ENCODE measurements at regions not wholly inside any gene's neighbourhood (a gene's known extent, or its start where the extent isn't known, plus 50 kb on each side); places are given as distances from the start of the nearest gene placed in this dataset.

GRCh38 chr5:176162888-176163287, 75.3 kb upstream of the SIMC1 start:
- TF ChIP-seq CTCF (CRISPR knock-in tag; IDR thresholded peaks at IDR 0.05) (no peak), NFIC (IDR thresholded peaks at IDR 0.05; ENCODE audit: low read length) (no peak), ZNF17 (CRISPR knock-in tag; IDR thresholded peaks at IDR 0.05) (no peak), CHD2 (IDR thresholded peaks at IDR 0.05; ENCODE audit: low read depth, low read length) (no peak), ZNF263 (CRISPR knock-in tag; IDR thresholded peaks at IDR 0.05) (no peak), ZBTB7A (CRISPR knock-in tag; IDR thresholded peaks at IDR 0.05) (no peak), TAF1 (CRISPR knock-in tag; IDR thresholded peaks at IDR 0.05) (no peak), ARNTL (CRISPR knock-in tag; IDR thresholded peaks at IDR 0.05) (no peak), SKIL (CRISPR knock-in tag; IDR thresholded peaks at IDR 0.05; ENCODE audit: borderline replicate concordance) (no peak), ETV6 (CRISPR knock-in tag; conservative IDR thresholded peaks at IDR 0.05) (no peak), ZBTB33 (CRISPR knock-in tag; IDR thresholded peaks at IDR 0.05) (no peak), EP300 (IDR thresholded peaks at IDR 0.05; ENCODE audit: low read depth in 2 of 2, low read length in 2 of 2) (no peak), EP300 (CRISPR knock-in tag; IDR thresholded peaks at IDR 0.05; ENCODE audit: borderline replicate concordance) (no peak), NPAS2 (CRISPR knock-in tag; IDR thresholded peaks at IDR 0.05; ENCODE audit: borderline replicate concordance) (no peak), ZZZ3 (CRISPR knock-in tag; IDR thresholded peaks at IDR 0.05; ENCODE audit: borderline replicate concordance) (no peak)

Measured in HepG2 (cell line).